ENCODE measurements at regions not wholly inside any gene's neighbourhood (a gene's known extent, or its start where the extent isn't known, plus 50 kb on each side); places are given as distances from the start of the nearest gene placed in this dataset.

DNA sequence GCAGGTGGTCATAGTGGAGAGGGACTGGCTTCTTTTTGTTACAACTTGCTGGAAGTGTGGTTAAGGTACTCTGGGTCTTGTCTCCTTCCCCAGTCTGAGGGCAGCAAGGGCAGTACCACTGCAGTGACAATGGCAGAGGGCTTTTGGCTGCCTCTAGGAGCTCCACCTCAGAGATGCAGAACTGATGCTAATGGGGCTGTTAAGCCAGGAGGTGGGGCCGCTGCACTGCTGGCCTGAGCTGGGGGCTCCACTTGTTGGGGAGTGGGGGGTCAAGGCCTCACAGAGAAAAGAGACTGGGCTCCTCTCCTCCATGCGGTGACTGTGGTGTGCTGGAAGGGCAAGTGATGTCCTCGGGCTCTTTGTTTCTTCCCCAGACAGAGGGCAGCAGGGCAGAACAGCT lies 135.7 kb downstream of the DSEL start:
- no peak for DNase-seq (ENCODE audit: low spot score)

DNA sequence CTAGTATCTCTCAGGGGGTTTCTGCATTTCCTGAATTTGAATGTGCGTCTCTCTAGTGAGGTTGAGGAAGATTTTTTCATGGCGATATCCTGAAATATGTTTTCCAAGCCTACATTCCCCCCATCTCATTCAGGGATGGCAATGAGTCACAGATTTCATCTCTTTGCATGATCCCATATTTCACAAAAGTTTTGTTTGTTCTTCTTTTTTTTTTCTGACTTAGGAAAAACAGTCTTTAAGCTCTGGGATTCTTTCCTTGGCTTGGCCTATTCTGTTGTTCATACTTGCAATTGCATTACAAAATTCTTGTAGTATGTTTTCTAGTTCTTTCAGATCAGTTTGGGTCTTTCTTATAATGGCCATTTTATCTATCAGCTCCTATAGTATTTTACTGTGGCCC lies 136.5 kb downstream of the DSEL start:
- DNase-seq (ENCODE audit: low spot score) = no peak

DNA sequence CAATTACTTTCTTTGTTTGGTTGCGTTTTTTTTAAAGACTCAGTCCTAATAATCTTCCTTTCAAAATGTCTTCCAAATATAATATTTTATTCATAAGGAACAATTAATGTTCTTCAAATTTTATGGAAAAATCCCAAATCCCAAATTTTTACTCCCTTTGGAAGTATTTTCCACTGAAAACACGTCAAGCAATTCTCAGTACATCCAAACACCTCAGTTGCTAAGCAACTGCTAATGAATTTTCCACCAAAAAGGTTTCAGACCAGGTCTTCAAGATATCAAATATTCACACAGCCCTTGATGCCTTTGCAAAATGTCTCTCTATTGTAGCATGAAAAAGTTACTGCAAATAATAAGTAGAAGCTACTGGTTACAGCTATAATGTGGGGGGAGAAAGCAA lies 140.1 kb downstream of the DSEL start:
- no peak for DNase-seq (ENCODE audit: low spot score)

DNA sequence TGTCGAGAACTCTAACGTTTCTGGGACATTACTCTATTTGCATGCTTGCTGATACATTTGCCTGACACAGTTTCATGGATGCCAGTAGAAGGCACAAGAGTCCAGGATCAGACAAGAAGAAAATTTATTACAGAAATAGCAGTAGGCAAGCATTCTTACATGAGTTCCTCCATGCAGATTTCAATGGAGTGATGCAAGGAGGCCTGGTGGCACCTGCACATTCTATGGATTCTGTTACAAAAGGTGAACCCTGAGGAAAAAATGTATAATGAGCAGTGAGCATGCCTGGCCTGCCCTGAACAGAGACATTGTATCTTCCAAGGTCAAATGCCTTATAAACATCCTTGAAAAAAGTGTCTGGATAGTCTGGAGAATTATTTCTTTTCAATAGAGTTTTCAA lies 142.9 kb downstream of the DSEL start:
- DNase-seq (ENCODE audit: low spot score) = no peak

DNA sequence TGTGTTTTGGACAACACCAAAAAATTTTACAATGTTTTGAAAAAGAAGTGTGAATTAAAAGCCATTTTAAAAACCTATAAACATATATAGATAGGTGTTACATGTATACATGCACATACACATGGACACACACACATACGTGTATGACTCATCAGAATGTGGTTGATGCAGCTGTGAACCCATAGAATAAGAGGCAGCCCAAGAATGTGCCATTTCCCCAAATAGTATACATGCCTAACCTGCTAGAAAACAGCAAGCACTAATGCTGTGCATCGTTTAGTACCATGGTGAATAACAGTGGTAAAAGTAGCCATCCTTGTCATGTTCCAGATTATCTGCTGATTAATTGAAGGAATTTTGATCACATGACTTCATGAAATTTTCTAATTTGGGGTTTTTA lies 149.0 kb downstream of the DSEL start:
- no peak for DNase-seq (ENCODE audit: low spot score)

DNA sequence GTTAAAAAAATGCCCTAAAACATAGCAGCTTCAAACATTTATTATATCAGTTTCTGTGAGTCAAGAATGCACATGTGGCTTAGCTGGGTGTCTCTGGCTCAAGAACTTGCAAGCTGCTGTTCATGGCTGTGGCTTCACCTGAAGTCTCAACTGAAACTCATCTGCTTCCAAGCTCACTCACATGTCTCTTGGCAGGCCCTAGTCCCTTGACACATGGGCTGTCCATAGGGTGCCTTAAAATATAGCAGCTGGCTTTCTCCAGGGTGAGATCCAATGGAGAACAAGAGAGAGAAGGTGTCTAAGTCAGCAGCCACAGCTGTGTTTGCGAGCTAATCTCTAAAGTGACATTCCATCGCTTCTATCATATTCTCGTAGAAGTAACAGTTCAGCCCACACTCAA lies 152.8 kb downstream of the DSEL start:
- no peak for DNase-seq (ENCODE audit: low spot score)

DNA sequence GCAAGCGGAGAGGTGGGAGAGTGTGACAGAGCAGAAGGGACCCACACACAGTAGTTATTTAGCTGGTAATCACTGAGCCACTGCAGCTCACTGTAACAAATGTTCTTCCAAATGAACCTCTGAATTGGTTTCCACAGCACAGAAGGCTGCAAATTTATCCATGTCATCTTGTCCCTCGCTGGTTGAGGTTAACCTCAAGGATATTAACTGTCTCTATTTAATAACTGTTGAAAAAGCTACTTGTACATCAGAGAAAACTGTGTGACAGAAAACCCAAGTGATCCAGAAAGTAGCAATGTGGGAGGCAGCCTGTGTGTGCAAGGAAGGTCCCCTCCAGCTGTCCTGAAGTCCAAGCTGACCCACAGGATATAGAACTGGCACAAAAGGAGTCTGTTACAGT lies 153.6 kb downstream of the DSEL start:
- no peak for DNase-seq (ENCODE audit: low spot score)

DNA sequence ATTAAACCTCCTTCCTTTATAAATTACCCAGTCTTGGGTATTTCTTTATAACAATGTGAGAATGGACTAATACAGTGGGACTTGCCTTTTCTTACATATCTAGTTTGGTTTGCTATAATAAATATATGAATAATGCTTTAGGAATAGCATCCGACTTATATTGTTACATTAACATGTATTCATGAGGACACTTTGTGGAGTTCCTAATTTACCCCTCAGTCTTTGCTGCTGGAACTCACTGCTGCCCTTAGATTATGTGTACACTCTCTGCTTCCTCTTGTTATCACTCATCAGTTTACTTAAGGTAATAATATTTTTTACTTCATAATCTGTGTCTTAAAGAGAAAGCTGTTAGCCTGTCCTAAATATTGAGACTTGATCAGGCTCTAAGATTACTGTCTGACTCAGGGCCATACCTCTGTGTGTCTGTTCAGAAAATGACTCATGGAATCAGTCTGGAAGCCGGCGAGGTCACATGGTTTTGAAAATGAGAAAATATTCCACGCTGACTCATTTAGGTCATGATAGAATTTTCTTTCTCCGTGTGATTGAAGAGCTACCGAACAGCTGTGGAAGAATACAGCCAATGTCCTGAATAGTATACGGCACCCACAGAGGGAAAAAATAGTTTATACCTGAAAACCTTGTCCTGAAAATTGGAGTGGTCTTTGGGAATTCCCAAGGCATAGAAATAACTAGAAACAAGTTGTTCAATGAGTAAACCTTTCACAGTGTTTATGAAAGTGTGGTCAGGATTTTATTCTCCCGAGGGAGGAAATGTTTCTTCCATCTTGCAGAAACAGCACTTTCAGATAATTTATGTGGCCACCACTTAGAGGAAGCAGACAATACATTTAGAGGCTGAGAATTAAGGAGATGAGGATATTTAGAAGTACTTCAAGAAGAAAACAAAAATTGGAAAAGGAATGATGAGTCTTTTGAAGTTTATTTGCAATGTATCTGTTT lies 156.4 kb downstream of the DSEL start:
- DNase-seq (ENCODE audit: low spot score) = no peak

DNA sequence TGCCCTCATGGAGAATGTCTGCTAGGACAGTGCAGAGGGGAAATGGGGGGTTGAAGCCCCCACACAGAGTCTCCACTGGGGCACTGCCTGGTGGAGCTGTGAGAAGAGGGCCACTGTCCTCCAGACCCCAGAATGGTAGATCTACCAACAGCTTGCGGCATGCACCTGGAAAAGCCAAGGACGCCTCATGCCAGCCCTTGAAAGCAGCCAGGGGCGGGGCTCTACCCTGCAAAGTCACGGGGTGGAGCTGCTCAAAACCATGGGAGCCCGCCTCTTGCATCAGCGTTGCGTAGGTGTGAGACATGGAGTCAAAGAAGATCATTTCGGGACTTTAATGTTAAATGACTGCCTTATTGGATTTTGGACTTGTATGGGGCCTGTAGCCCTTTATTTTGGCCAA lies 157.6 kb downstream of the DSEL start:
- DNase-seq (ENCODE audit: low spot score) = no peak

DNA sequence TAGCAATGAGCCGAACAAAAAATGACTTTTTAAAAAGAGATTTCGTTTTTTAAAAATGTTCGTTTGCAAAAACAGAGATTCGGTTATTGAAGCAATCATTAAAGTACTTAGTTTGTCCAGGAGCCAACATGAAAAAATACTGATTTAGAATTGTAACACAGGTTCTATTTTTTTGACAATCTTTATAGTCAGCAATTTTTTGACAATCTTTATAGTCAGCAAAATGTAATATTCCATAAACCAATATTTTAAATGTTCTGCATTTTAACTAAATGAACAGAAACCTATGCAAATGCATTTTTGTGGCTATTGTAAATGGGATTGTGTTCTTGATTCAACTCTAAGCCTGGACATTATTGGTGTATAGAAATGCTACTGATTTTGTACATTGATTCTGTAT lies 161.8 kb downstream of the DSEL start:
- DNase-seq (ENCODE audit: low spot score) = no peak

DNA sequence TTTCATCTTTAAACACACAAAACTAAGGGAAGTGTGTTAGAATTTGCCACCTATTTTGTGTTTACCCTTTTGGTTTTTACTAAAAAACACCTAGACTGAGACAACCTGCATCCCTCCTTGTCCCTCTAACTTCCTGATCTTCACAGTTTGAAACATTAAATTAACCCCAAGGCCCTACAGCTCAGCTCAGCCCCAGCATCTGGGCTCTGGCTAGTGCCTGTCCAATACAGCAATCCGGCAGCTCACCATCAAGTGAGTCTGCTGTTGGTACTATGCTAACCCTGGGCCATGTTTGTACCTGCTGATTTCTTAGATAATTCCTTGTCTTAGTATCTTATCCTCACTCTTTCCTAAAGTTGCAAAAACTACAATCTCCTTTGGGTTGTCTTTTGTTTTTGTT lies 162.4 kb downstream of the DSEL start:
- DNase-seq (ENCODE audit: low spot score) = no peak

DNA sequence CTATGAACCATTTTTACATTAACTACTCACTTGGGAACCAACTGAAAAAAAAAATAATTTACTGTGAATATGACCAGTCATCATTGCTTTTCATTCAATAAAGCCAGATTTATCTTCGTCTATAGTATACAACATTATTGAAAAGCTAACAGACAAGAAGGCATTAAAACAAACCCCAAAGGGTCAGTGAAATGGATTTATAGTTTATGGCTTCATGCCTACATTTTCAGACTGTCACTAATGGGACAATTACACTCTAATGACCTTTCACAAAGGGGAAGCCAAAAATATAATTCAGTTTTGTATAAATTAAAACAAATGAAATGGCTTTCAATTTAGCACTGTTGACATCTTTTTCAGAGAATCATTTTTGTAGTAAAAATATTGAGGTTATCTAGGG lies 169.1 kb downstream of the DSEL start:
- no peak for DNase-seq (ENCODE audit: low spot score)

DNA sequence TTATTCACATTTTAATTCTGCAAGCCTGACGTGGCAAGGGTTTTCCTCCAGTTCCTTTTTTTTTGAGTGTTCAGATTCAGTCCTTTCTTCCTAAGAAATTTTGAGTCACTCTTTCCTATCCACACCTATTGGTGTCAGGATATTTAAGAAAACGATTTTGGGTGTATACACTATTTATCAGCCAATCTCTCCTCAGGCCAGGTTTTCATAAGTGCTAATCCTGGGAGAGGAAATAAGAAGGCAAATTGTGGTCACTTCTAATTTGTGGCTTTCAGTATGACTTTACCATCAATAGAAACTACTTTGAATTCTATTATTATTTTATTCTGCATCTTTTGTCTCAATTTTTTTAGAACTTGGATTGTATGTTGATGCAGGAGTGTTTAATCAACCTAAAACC lies 174.4 kb downstream of the DSEL start:
- DNase-seq (ENCODE audit: low spot score) = no peak

DNA sequence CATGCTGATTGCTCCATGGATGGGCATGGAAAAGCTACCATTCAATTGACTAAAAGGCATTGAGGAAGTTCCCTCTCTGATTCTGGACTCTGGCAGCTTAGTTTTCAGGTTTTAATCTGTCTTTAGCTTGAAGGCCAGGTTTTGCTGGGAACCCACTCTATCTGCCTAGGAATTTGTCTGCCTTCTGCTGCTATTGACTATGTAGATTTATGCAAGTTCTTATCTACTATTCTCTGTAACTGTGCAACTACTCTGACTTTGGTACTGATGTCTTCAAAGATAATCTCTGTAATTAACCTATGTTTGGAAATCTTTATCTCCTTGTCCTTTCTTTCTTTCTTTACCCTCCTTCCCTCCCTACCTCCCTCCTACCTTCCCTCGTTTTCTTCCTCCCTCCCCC lies 178.8 kb downstream of the DSEL start:
- no peak for DNase-seq (ENCODE audit: low spot score)

DNA sequence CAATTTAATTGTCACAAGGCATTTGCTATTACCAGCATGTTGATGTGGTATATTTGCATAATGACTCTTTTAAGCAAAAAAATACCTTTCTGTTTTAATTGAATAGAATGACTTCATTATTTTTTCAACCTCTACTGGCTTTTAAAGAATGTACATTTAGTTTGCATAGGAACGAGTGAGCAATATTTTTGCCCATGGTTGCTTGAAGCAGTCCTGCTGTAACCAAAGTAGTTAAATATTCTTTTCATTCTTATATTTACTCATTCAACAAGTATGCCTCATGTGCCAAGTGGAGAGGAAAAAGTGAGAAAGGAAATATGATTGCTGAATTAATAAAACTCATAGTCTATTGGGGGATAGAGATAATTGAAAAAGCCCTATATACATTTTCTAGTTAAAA lies 184.7 kb downstream of the DSEL start:
- DNase-seq (ENCODE audit: low spot score) = no peak

DNA sequence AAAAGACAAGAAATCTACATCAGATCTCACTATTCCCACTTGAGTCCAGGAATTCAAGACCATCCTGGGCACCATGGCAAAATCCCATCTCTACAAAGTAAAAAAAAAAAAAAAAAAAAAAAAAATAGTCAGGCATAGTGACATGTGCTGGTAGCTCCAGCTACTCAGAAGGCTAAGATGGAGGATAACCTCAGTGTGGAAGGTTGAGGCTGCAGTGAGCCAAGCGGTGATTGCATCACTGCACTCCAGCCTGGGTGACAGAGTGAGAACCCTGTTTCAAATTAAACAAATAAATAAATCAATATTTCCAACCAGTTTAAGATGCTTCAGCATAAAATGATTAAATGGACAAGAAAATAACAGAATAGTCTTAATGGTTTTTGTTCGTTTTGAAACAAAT lies 197.4 kb downstream of the DSEL start:
- no peak for DNase-seq (ENCODE audit: low spot score)

DNA sequence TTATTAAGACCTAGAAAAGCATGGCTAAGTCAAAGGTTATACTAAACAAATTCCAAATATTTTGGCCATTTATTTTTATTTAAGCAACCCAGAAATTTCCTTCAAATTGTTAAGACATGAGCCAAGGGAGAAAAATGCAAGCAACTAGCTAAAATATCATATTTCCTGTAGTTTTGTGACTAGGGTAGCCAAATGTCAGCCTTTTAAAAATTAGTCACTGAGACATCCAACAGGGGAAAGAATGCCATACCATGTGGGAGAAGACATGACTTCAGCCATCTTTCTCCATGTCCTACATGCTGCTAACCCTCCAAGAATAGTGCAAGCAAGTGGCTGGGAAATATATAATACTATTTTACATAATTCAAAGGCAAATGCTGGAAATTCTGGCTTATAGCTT lies 197.9 kb downstream of the DSEL start:
- no peak for DNase-seq (ENCODE audit: low spot score)

DNA sequence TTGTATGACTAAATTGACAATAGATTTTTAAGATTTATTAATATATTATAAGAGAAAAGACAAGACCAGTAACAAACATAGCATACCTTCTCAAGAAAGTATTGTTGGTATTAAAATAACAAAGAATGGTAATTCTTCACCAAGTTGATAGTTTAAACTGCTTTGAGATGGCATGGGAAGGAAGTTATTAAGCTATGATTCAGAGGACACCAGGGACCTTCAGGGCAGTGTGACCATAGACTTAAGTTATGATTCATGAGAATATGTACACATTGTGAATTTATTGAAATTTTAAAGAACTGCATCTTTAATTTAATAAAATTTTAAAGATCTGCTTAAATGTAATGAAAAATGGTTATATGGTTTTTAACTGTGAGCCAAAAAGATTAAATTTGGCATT lies 205.7 kb downstream of the DSEL start:
- no peak for DNase-seq (ENCODE audit: low spot score)

DNA sequence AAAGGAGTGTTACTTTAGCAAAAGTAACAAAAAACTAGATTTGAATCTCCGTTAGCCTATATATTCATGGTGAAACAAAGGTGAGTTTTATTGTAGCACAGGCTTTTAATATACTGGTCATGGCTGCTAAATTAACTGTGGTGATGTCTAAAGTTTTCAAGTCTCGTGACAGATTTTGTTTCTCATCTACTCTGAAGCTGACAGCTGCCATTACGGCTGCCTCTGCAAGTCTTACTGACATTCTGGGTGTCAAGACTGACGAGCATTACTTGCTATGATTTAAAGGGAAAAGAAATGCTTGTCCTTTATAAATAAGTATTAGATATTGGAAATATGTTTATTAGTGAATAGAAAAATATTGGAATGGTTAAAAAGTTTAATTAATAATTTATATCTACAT lies 207.7 kb downstream of the DSEL start:
- no peak for DNase-seq (ENCODE audit: low spot score)

DNA sequence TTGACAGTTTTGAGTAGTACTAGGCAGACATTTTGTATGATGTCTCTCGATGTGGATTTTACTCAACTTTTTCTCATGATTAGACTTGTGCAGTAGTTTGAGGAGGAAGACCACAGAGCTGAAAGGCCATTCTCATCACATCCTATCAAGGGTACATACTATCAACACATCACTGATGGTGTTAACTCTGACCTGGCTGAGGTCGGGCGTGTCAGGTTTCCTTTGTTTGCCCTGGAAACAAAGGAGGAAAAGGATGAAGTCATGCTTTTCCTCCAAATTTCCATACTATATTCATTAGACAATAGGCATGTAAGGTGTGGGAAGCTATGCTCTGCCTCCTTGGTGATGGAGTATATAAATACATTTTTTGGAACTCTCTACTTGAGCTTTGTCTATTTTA lies 211.1 kb downstream of the DSEL start:
- no peak for DNase-seq (ENCODE audit: low spot score)

DNA sequence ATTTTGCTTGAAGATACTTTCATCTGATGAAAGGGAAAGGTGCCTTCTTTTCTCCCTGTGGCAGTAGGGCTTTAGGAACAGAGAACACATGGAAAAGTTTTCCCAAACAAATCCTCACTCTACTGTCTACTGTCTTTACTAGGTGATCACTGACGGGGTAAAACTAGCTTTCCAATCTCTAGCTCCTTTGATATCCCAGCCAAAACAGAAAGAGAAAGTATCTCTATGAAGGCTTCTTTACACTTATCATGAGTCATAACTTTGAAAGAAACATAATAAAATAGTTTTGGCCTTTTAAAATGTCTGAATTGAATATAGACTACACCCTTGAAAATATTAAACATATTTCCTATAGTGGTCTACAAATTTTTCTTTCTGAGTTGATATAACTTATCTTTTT lies 214.5 kb downstream of the DSEL start:
- no peak for DNase-seq (ENCODE audit: low spot score)

DNA sequence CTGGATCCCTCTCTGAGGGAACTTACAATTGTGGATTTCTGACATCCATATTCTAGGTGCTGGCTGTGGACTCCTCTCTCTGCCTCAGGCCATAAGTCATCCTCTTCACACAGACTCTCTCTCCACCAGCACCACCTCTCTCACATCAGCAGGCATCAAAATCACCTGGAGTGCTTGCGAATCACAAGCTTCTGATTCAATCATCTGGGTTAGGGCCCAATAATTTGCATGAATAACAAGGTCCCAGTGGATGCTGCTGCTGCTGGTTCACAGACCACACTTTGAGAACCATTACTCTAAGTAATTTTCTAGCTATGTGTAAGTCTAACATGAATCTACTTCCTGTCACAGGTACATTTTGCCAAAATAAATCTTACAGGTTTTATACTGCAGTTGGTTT lies 214.9 kb downstream of the DSEL start:
- no peak for DNase-seq (ENCODE audit: low spot score)

DNA sequence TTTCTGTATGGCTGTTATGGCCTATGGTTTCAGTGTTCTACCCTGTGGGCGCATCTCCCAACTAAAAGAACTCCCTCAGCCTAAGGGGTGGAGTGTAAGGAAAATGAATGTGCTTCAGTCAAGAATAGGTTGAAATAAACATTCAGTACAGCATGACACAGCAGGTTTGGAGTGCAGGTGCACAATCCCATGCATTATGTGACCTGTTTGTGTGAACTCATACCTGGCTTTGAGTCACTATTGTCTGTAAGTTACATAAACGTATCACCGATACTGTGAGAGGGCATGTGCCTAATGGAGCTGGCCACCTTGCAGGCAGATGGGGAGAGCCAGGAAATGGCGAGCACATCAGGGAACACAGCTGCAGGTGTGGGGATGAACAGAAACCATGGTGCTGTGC lies 216.0 kb downstream of the DSEL start:
- no peak for DNase-seq (ENCODE audit: low spot score)

DNA sequence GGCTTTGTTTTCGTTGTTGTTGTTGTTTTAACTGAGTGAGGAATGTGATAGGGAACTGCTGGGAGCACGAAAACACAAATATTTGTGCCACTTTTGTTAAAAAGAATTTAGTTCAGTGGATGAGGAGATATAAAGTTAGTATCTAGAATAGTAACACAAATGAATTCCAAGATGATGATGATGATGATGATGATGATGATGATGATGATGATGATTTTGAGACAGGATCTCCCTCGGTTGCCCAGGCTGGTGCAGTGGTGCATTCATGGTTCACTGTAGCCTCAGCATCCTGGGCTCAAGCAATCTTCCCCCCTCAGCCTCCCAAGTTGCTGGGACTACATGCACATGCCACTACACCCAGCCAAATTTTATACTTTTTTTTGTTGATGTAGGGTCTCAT lies 223.7 kb downstream of the DSEL start:
- DNase-seq (ENCODE audit: low spot score) = no peak

Data from left forelimb (tissue), 1 donor.